H1 (cell line): ENCODE measurements at regions not wholly inside any gene's neighbourhood (a gene's known extent, or its start where the extent isn't known, plus 50 kb on each side); places are given as distances from the start of the nearest gene placed in this dataset.

Experiments
- CHD7 ChIP-seq: fragments of 300-600 bp; sonication (generic); IDR thresholded peaks from 2 replicates; pipeline ENCODE4 v1.7.1; 2012; ENCODE audit warnings: low read length, moderate library complexity, mild to moderate bottlenecking, inconsistent platforms; ENCODE audit not compliant: insufficient replicate concordance
- FOSL1 ChIP-seq: IDR thresholded peaks from 2 replicates; pipeline ENCODE4 v1.6.1; 2011; ENCODE audit warnings: mild to moderate bottlenecking, low read depth, low read length, moderate library complexity; ENCODE audit not compliant: insufficient read depth
- JUND ChIP-seq: IDR thresholded peaks from 2 replicates; pipeline ENCODE4 v1.6.1; 2011; ENCODE audit warnings: mild to moderate bottlenecking, improper control_type of control experiment, low read length
- SIX5 ChIP-seq: IDR thresholded peaks from 2 replicates; pipeline ENCODE4 v1.6.1; 2011; ENCODE audit warnings: mild to moderate bottlenecking, low read depth, low read length
- SP2 ChIP-seq: IDR thresholded peaks from 2 replicates; pipeline ENCODE4 v1.6.1; 2012; ENCODE audit warnings: mild to moderate bottlenecking, low read length, inconsistent platforms
- SP4 ChIP-seq: IDR thresholded peaks from 2 replicates; pipeline ENCODE4 v1.6.1; 2012; ENCODE audit warnings: low read length, inconsistent platforms

GRCh38 chr2:21328177-21328576, 204.4 kb downstream of the TDRD15 start (continued):
- TF ChIP-seq CHD7 (no peak), SIX5 (no peak), SP2 (no peak), JUND (no peak), FOSL1 (no peak), SP4 (no peak)
- TF ChIP-seq, all 59 proteins: peak for 0
